Suprapubic skin (tissue), 4 donors: ENCODE measurements at regions not wholly inside any gene's neighbourhood (a gene's known extent, or its start where the extent isn't known, plus 50 kb on each side); places are given as distances from the start of the nearest gene placed in this dataset.

Experiments used
- DNase-seq, 2 donors: peaks; one replicate each; pipeline ENCODE4 v3.0.0-alpha.2; 2019; ENCODE audit warnings: low spot score in 2 of 2
- H3K27ac ChIP-seq: fragments of 200-600 bp; sonication (generic); one replicate; pipeline ENCODE4 v1.5.1; 2019
- H3K27me3 ChIP-seq: fragments of 200-600 bp; sonication (generic); one replicate; pipeline ENCODE4 v1.5.1; 2019
- H3K36me3 ChIP-seq: fragments of 200-600 bp; sonication (generic); one replicate; pipeline ENCODE4 v1.5.1; 2019
- H3K4me1 ChIP-seq: fragments of 200-600 bp; sonication (generic); one replicate; pipeline ENCODE4 v1.5.1; 2019
- H3K4me3 ChIP-seq: fragments of 200-600 bp; sonication (generic); one replicate; pipeline ENCODE4 v1.5.1; 2019; ENCODE audit warnings: mild to moderate bottlenecking
- H3K9me3 ChIP-seq: fragments of 200-600 bp; sonication (generic); one replicate; pipeline ENCODE4 v1.5.1; 2019
- EP300 ChIP-seq: sonication (generic); formaldehyde crosslinking; IDR thresholded peaks from one replicate; pipeline ENCODE4 v1.6.1; 2017; ENCODE audit warnings: antibody characterized with exemption
- POLR2A ChIP-seq, 2 donors: fragments of 450-650 bp; IDR thresholded peaks; one replicate each; pipeline ENCODE4 v1.6.1; 2017; ENCODE audit warnings: antibody characterized with exemption in 2 of 2, mild to moderate bottlenecking in 2 of 2, moderate library complexity in 2 of 2
- POLR2AphosphoS5 ChIP-seq, 3 donors: sonication (generic); formaldehyde crosslinking; IDR thresholded peaks; one replicate each; pipeline ENCODE4 v1.6.1; 2017; ENCODE audit warnings: antibody characterized with exemption in 3 of 3
- WGBS: methylation state at CpG from one replicate; pipeline ENCODE4 v1.1.5; 2018; 5-methylcytosine and 5-hydroxymethylcytosine counted together
- TF ChIP-seq, protein P1 (sequence below), 2 donors: fragments of 200-600 bp in 1 of 2; fragments of 450-650 bp in 1 of 2; sonication (generic) in 1 of 2; IDR thresholded peaks; one replicate each; pipeline ENCODE4 v1.5.1; 2016 to 2019; ENCODE audit warnings: antibody characterized with exemption in 2 of 2, mild to moderate bottlenecking in 1 of 2, moderate library complexity in 1 of 2

DNA sequence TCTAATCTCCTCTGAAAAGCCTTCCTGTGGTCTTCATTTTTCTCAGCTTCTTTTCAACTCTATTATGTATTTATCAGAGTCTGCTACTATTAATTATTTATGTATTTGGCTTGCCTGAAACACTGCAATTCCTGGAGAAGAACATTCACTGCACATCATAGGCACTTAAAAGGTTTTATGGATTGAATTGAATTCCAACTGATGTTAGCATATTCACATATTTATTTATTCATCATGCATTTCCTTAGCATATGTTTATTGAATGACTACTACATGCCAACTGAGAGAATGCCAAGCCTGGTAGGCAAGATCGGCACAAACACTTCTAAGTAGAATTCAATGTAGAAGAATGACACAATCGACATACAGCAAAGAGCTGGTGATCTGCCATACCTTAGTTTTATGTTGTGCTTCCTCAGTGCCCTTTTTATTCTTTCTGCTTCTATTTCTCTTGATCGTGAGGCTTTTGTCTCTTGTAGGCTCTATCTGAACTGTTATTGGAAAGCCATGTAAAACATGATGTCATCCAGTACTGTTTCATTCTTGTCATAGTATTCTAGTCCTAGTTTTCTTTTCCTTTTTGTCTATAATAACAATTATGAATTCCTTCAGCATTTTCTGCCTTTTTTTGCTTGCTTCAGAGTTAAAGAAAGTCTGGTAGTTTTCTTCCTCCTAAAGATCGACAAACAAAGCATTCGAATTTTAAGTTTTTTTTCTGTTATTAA, 454.2 kb downstream of the TLE4 start:
- Histone ChIP-seq H3K4me3 (no peak overlapping the region), H3K4me1 (no peaks in the 10 kb centered on the region), H3K9me3 (no peaks in the 10 kb centered on the region), H3K36me3 (no peaks in the 10 kb centered on the region), H3K27me3 (no peaks in the 10 kb centered on the region), H3K27ac (no peak overlapping the region)
- DNase-seq: no peak
- no peak for TF ChIP-seq POLR2A (IDR thresholded peaks at IDR 0.05)
- no peak for TF ChIP-seq EP300
- TF ChIP-seq, protein P1, sequence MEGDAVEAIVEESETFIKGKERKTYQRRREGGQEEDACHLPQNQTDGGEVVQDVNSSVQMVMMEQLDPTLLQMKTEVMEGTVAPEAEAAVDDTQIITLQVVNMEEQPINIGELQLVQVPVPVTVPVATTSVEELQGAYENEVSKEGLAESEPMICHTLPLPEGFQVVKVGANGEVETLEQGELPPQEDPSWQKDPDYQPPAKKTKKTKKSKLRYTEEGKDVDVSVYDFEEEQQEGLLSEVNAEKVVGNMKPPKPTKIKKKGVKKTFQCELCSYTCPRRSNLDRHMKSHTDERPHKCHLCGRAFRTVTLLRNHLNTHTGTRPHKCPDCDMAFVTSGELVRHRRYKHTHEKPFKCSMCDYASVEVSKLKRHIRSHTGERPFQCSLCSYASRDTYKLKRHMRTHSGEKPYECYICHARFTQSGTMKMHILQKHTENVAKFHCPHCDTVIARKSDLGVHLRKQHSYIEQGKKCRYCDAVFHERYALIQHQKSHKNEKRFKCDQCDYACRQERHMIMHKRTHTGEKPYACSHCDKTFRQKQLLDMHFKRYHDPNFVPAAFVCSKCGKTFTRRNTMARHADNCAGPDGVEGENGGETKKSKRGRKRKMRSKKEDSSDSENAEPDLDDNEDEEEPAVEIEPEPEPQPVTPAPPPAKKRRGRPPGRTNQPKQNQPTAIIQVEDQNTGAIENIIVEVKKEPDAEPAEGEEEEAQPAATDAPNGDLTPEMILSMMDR (IDR thresholded peaks at IDR 0.05): no peak
- TF ChIP-seq POLR2AphosphoS5 (IDR thresholded peaks at IDR 0.05): no peak
- 67% methylated on average over 5 of the region's 5 CpGs for WGBS

DNA sequence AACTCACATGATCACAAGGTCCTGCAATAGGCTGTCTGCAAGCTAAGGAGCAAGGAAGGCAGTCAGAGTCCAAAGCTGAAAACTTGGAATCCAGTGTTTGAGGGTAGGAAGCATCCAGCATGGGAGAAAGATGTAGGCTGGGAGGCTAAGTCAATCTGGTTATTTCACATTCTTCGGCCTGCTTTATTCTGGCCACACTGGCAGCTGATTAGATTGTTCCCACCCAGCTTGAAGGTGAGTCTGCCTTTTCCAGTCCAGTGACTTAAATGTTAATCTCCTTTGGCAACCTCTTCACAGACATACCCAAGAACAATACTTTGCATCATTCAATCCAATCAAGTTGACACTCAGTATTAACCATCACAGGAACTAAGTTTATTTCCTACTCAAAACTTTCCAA, 453.4 kb downstream of the TLE4 start:
- Histone ChIP-seq H3K27me3 (no peaks in the 10 kb centered on the region), H3K9me3 (no peaks in the 10 kb centered on the region), H3K36me3 (no peaks in the 10 kb centered on the region), H3K4me1 (no peaks in the 10 kb centered on the region), H3K4me3 (no peak overlapping the region), H3K27ac (no peak overlapping the region)
- TF ChIP-seq POLR2AphosphoS5 (IDR thresholded peaks at IDR 0.05) (no peak), POLR2A (IDR thresholded peaks at IDR 0.05) (no peak), EP300 (no peak)
- TF ChIP-seq, protein P1 (IDR thresholded peaks at IDR 0.05): no peak
- 67% methylated on average over 1 of the region's 1 CpG for WGBS
- no peak for DNase-seq

DNA sequence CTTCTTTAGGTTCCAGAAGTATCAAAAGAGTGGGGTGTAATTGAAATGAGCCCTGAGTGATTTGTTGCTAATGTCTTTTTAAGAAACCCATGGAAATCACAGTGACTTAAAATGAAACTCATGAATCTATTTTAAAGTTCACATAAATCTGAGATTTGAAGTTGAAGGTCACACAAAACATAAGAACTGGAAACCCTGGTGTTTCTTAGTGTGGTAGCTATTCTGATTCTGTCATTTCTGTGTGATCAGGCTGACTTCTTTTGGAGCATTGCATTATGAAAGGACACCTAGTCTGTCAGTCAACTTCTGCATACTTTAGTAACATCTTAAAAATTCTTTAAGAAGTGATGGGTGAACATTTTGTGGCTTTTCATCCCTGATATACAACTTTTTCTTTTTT, 448.8 kb downstream of the TLE4 start:
- Histone ChIP-seq H3K4me1 (no peaks in the 10 kb centered on the region), H3K9me3 (no peaks in the 10 kb centered on the region), H3K27me3 (no peaks in the 10 kb centered on the region), H3K27ac (no peak overlapping the region), H3K36me3 (no peaks in the 10 kb centered on the region), H3K4me3 (no peak overlapping the region)
- DNase-seq: no peak
- TF ChIP-seq POLR2A (IDR thresholded peaks at IDR 0.05) (no peak), POLR2AphosphoS5 (IDR thresholded peaks at IDR 0.05) (no peak), EP300 (no peak)
- TF ChIP-seq, protein P1 (IDR thresholded peaks at IDR 0.05): no peak

DNA sequence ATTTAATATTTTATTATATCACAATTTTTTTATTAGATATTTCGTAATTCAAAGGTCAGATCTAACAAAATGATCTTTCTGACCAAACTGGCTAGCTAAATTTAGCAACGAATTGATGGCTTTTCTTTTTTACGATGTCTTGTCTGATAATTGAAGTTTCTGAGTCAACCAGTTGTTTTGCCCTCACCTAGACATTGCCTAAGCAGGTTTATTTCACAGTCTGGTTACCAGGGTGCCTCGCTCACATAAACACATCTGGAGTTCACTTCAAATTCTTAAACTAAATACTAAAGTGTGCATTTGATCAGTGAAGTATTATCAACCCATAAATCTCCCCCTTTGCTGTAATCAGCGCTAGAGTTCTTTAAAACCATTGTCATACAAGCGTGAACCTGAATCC, 448.3 kb downstream of the TLE4 start:
- TF ChIP-seq POLR2AphosphoS5 (IDR thresholded peaks at IDR 0.05) (no peak), POLR2A (IDR thresholded peaks at IDR 0.05) (no peak), EP300 (no peak)
- TF ChIP-seq, protein P1 (IDR thresholded peaks at IDR 0.05): no peak
- no peak for DNase-seq
- Histone ChIP-seq H3K4me1 (no peaks in the 10 kb centered on the region), H3K27ac (no peak overlapping the region), H3K27me3 (no peaks in the 10 kb centered on the region), H3K4me3 (no peak overlapping the region), H3K9me3 (no peaks in the 10 kb centered on the region), H3K36me3 (no peaks in the 10 kb centered on the region)
- 62% methylated on average over 6 of the region's 6 CpGs for WGBS

DNA sequence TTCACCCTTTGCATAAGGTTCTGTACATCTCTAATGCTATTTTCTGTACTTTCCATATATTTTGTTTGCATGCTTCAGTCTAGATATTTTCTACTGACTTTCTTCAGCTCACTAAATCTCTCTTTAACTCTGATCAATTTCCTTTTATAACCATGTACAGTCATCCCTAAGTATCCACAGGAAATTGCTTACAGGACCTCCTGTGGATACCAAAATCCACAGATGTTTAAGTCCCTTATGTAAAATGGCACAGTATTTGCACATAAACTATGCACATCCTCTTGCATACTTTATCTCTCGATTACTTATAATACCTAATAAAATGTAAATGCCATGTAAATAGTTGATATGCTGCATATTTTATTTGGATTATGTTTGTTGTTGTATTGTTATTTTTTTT, 442.1 kb downstream of the TLE4 start:
- H3K36me3 ChIP-seq: no peaks in the 10 kb centered on the region
- 86% methylated on average over 1 of the region's 1 CpG for WGBS
- H3K27me3 ChIP-seq: no peaks in the 10 kb centered on the region
- TF ChIP-seq POLR2A (IDR thresholded peaks at IDR 0.05): no peak
- TF ChIP-seq EP300: no peak
- TF ChIP-seq POLR2AphosphoS5 (IDR thresholded peaks at IDR 0.05): no peak
- TF ChIP-seq, protein P1 (IDR thresholded peaks at IDR 0.05): no peak
- no peak overlapping the region for H3K27ac ChIP-seq
- H3K4me1 ChIP-seq: no peaks in the 10 kb centered on the region
- DNase-seq: no peak
- no peaks in the 10 kb centered on the region for H3K9me3 ChIP-seq
- no peak overlapping the region for H3K4me3 ChIP-seq
